ENCODE measurements at regions not wholly inside any gene's neighbourhood (a gene's known extent, or its start where the extent isn't known, plus 50 kb on each side); places are given as distances from the start of the nearest gene placed in this dataset.

GRCh38 chr17:65472666-65473309 is 88.7 kb downstream of the AXIN2 start:
- H3K27ac ChIP-seq (ENCODE audit: low read depth) = no peak overlapping the region
- no peaks in the 10 kb centered on the region for H3K27me3 ChIP-seq (ENCODE audit: insufficient read depth)
- H3K36me3 Mint-ChIP-seq (ENCODE audit: low read depth) = no peaks in the 10 kb centered on the region
- TF ChIP-seq NANOG (IDR thresholded peaks at IDR 0.05; ENCODE audit: borderline replicate concordance) (no peak), CREB1 (CRISPR knock-in tag; IDR thresholded peaks at IDR 0.05; ENCODE audit: low read depth) (no peak), STAT1 (IDR thresholded peaks at IDR 0.05; ENCODE audit: unreplicated experiment) (no peak), ZNF462 (CRISPR knock-in tag; IDR thresholded peaks at IDR 0.05) (no peak)
- ATAC-seq (no peak), DNase-seq (ENCODE audit: low spot score) (no peak)
- H3K9me3 Mint-ChIP-seq = no peaks in the 10 kb centered on the region
- H3K4me3 ChIP-seq = no peak overlapping the region
- no peaks in the 10 kb centered on the region for H3K79me2 ChIP-seq (replicated peaks; ENCODE audit: insufficient read depth)
- H2AFZ ChIP-seq = 0 out of 2 replicates have a peak overlapping the region, but pooled peaks have one; percentile 39
- H3K36me3 ChIP-seq (ENCODE audit: insufficient read depth) = no peaks in the 10 kb centered on the region
- no peaks in the 10 kb centered on the region for H3K4me1 Mint-ChIP-seq
- H3K4me1 ChIP-seq (ENCODE audit: insufficient read depth) = no peaks in the 10 kb centered on the region
- H3K4me3 Mint-ChIP-seq = no peak overlapping the region
- no peaks in the 10 kb centered on the region for H4K20me1 ChIP-seq (replicated peaks; ENCODE audit: insufficient read depth)
- H3K27ac Mint-ChIP-seq = no peak overlapping the region
- H3K4me2 ChIP-seq = no peak overlapping the region
- no peaks in the 10 kb centered on the region for H3F3A ChIP-seq (replicated peaks; ENCODE audit: low read depth)
- H3K27me3 Mint-ChIP-seq (ENCODE audit: insufficient read depth, low read depth, poor library complexity) = peaks cover 2% of the 10 kb centered on the region
- peaks cover 9% of the 10 kb centered on the region; the same call in 1 of the 2 replicates for H3K9me2 ChIP-seq (ENCODE audit: insufficient read depth)

- H3K79me2 ChIP-seq (replicated peaks; ENCODE audit: insufficient read depth) = no peaks in the 10 kb centered on the region
- H3F3A ChIP-seq (replicated peaks; ENCODE audit: low read depth) = no peaks in the 10 kb centered on the region
- H3K4me1 Mint-ChIP-seq = no peaks in the 10 kb centered on the region
- no peaks in the 10 kb centered on the region for H4K20me1 ChIP-seq (replicated peaks; ENCODE audit: insufficient read depth)
- no peaks in the 10 kb centered on the region for H3K4me1 ChIP-seq (ENCODE audit: insufficient read depth)
- no peaks in the 10 kb centered on the region for H3K27me3 ChIP-seq (ENCODE audit: insufficient read depth)
- H3K9me3 Mint-ChIP-seq = no peaks in the 10 kb centered on the region
- ATAC-seq = no peak
- H3K27ac ChIP-seq (ENCODE audit: low read depth) = no peak overlapping the region
- no peaks in the 10 kb centered on the region for H3K27me3 Mint-ChIP-seq (ENCODE audit: insufficient read depth, low read depth, poor library complexity)
- H3K36me3 ChIP-seq (ENCODE audit: insufficient read depth) = no peaks in the 10 kb centered on the region
- no peaks in the 10 kb centered on the region for H3K36me3 Mint-ChIP-seq (ENCODE audit: low read depth)
- TF ChIP-seq ZNF114 (CRISPR knock-in tag; IDR thresholded peaks at IDR 0.05) = no peak
- no peak for TF ChIP-seq POLR2AphosphoS5 (IDR thresholded peaks at IDR 0.05; ENCODE audit: low read depth)
- no peak for TF ChIP-seq JUNB (IDR thresholded peaks at IDR 0.05; ENCODE audit: unreplicated experiment)
- peaks cover 13% of the 10 kb centered on the region; the same call in 1 of the 2 replicates for H3K9me2 ChIP-seq (ENCODE audit: insufficient read depth)
- no peak overlapping the region for H3K4me3 Mint-ChIP-seq
- H3K27ac Mint-ChIP-seq = no peak overlapping the region
- no peak overlapping the region for H3K4me2 ChIP-seq
- DNase-seq (ENCODE audit: low spot score) = no peak
- no peak overlapping the region for H2AFZ ChIP-seq
- no peak overlapping the region for H3K4me3 ChIP-seq
These were observed 90.7 kb downstream of the AXIN2 start for GRCh38 chr17:65470783-65471182.
